MM.1S (cell line): ENCODE measurements at regions not wholly inside any gene's neighbourhood (a gene's known extent, or its start where the extent isn't known, plus 50 kb on each side); places are given as distances from the start of the nearest gene placed in this dataset.

ENCODE experiments used
- DNase-seq: peaks from one replicate; pipeline ENCODE4 v3.0.0-alpha.2; 2015
- H2AFZ ChIP-seq: fragments of 300-600 bp; sonication (generic); 2 replicates; pipeline ENCODE4 v1.6.0; 2016; ENCODE audit warnings: antibody characterized with exemption, low read length
- H3F3A ChIP-seq: fragments of 300-600 bp; sonication (generic); 2 replicates; pipeline ENCODE4 v1.6.1; 2016; ENCODE audit warnings: mild to moderate bottlenecking, antibody characterized with exemption, low read length, moderate library complexity, mixed read lengths; ENCODE audit not compliant: insufficient read depth
- H3K27ac ChIP-seq: fragments of 300-600 bp; sonication (generic); 2 replicates; pipeline ENCODE4 v1.5.1; 2016; ENCODE audit warnings: mild to moderate bottlenecking, low read length
- H3K27me3 ChIP-seq: fragments of 300-600 bp; sonication (generic); replicated peaks from 2 replicates; pipeline ENCODE4 v1.6.0; 2016; ENCODE audit warnings: low read length; ENCODE audit not compliant: insufficient read depth
- H3K36me3 ChIP-seq: fragments of 300-600 bp; sonication (generic); replicated peaks from 2 replicates; pipeline ENCODE4 v1.6.1; 2016; ENCODE audit warnings: mild to moderate bottlenecking, low read length, mixed read lengths; ENCODE audit not compliant: insufficient read depth
- H3K4me1 ChIP-seq: fragments of 300-600 bp; sonication (generic); 2 replicates; pipeline ENCODE4 v1.6.1; 2016; ENCODE audit warnings: low read length, mixed read lengths
- H3K4me2 ChIP-seq: fragments of 300-600 bp; sonication (generic); 2 replicates; pipeline ENCODE4 v1.6.0; 2016; ENCODE audit warnings: low read depth, low read length
- H3K4me3 ChIP-seq: fragments of 300-600 bp; sonication (generic); 2 replicates; pipeline ENCODE4 v1.5.1; 2016; ENCODE audit warnings: low read length, mixed read lengths
- H3K79me2 ChIP-seq: fragments of 300-600 bp; sonication (generic); 2 replicates; pipeline ENCODE4 v1.6.1; 2016; ENCODE audit warnings: mixed run types, low read length, mixed read lengths
- H3K9ac ChIP-seq: fragments of 300-600 bp; sonication (generic); 2 replicates; pipeline ENCODE4 v1.6.1; 2016; ENCODE audit warnings: low read length, mixed read lengths
- H3K9me2 ChIP-seq: fragments of 300-600 bp; sonication (generic); replicated peaks from 2 replicates; pipeline ENCODE4 v1.6.1; 2016; ENCODE audit warnings: mild to moderate bottlenecking, low read length, mixed read lengths; ENCODE audit not compliant: insufficient read depth
- H3K9me3 ChIP-seq: fragments of 300-600 bp; sonication (generic); replicated peaks from 2 replicates; pipeline ENCODE4 v1.6.1; 2016; ENCODE audit warnings: mild to moderate bottlenecking, low read length, mixed read lengths; ENCODE audit not compliant: insufficient read depth
- H4K20me1 ChIP-seq: fragments of 300-600 bp; sonication (generic); 2 replicates; pipeline ENCODE4 v1.6.1; 2016; ENCODE audit warnings: mild to moderate bottlenecking, low read length, moderate library complexity, mixed read lengths; ENCODE audit not compliant: insufficient read depth
- EZH2 ChIP-seq: fragments of 300-600 bp; sonication (generic); optimal IDR thresholded peaks from 2 replicates; pipeline ENCODE3; 2017; ENCODE audit warnings: low read depth, mild to moderate bottlenecking, antibody characterized with exemption, low read length, mixed read lengths
- EZH2phosphoT487 ChIP-seq: fragments of 300-600 bp; sonication (generic); IDR thresholded peaks from 2 replicates; pipeline ENCODE4 v1.6.1; 2018; ENCODE audit warnings: antibody characterized with exemption, low read length
- TF ChIP-seq, protein P1 (sequence below): fragments of 300-600 bp; sonication (generic); IDR thresholded peaks from 2 replicates; pipeline ENCODE4 v1.5.1; 2016; ENCODE audit warnings: antibody characterized with exemption, low read length, mixed read lengths

DNA sequence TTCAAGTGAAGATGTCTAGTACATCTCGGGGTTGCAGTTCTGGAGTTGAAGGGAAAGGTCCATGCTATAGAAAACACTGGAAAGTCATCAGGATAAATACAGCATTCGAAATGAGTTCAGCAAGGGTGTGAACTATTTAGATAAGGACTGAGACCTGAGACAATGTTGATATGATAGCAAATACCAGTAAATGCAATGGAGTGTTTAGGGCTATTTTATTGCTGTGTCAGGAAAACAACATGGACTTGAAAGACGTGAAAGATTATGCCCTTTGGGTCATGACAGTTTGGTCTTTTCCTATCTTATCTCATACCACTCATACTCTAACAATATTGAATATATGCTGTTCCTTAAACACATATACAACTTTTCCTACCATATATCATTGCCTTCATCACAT is 1776.2 kb upstream of the SEL1L start:
- Histone ChIP-seq H3K4me2 (no peak overlapping the region), H3K27me3 (no peaks in the 10 kb centered on the region), H3K9ac (no peak overlapping the region), H2AFZ (no peak overlapping the region), H3K4me3 (no peak overlapping the region), H4K20me1 (no peaks in the 10 kb centered on the region), H3K36me3 (no peaks in the 10 kb centered on the region), H3K9me3 (no peaks in the 10 kb centered on the region), H3K9me2 (no peaks in the 10 kb centered on the region), H3K27ac (no peak overlapping the region), H3K79me2 (no peaks in the 10 kb centered on the region), H3K4me1 (no peaks in the 10 kb centered on the region), H3F3A (no peaks in the 10 kb centered on the region)
- TF ChIP-seq, protein P1, sequence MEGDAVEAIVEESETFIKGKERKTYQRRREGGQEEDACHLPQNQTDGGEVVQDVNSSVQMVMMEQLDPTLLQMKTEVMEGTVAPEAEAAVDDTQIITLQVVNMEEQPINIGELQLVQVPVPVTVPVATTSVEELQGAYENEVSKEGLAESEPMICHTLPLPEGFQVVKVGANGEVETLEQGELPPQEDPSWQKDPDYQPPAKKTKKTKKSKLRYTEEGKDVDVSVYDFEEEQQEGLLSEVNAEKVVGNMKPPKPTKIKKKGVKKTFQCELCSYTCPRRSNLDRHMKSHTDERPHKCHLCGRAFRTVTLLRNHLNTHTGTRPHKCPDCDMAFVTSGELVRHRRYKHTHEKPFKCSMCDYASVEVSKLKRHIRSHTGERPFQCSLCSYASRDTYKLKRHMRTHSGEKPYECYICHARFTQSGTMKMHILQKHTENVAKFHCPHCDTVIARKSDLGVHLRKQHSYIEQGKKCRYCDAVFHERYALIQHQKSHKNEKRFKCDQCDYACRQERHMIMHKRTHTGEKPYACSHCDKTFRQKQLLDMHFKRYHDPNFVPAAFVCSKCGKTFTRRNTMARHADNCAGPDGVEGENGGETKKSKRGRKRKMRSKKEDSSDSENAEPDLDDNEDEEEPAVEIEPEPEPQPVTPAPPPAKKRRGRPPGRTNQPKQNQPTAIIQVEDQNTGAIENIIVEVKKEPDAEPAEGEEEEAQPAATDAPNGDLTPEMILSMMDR = no peak
- no peak for TF ChIP-seq EZH2
- no peak for DNase-seq

DNA sequence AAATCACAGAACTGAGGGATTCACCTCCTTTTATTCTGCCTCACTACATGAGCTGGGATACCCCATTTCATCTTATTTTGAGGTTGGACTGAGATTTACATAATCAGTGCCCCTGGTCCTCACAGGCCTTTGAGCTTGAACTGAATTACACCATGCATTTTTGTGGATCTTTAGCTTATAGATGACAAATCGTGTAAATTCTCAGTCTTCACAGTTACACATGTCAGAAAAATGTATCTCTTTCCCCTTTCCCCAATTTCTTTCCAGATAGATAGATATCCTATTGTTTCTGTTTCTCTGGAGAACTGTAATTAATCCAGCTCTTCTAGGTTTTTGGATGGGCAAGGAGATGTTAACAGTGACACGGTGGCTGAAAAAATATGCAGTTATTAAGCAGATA is 1778.9 kb upstream of the SEL1L start:
- H3K9me2 ChIP-seq = no peaks in the 10 kb centered on the region
- no peaks in the 10 kb centered on the region for H3F3A ChIP-seq
- no peaks in the 10 kb centered on the region for H3K27me3 ChIP-seq
- no peak for TF ChIP-seq EZH2phosphoT487
- TF ChIP-seq EZH2 = no peak
- TF ChIP-seq, protein P1 = no peak
- no peak overlapping the region for H3K4me3 ChIP-seq
- no peaks in the 10 kb centered on the region for H3K79me2 ChIP-seq
- DNase-seq = no peak
- no peaks in the 10 kb centered on the region for H3K36me3 ChIP-seq
- no peak overlapping the region for H3K9ac ChIP-seq
- no peak overlapping the region for H2AFZ ChIP-seq
- no peaks in the 10 kb centered on the region for H3K9me3 ChIP-seq
- no peak overlapping the region for H3K27ac ChIP-seq
- no peaks in the 10 kb centered on the region for H3K4me1 ChIP-seq
- no peaks in the 10 kb centered on the region for H4K20me1 ChIP-seq
- H3K4me2 ChIP-seq = no peak overlapping the region

DNA sequence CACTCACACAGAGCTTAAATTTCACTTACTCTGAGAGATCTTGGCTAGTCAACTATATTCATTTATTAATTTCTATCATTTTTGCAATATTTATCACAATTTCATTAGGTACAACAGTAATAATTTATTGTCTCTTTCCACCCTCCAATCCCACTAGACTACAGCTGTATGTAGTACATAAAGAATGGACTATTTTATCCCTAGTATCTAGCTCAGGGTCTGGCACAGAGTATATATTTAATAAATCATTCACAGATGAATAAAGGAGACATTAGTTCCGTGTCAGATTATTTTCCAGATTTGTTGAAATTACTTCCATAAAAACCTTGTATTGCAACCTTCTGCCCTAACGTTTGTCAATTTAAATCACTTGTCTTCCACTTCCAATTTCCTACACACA is 1781.1 kb upstream of the SEL1L start:
- Histone ChIP-seq H4K20me1 (no peaks in the 10 kb centered on the region), H3K79me2 (no peaks in the 10 kb centered on the region), H3K9me3 (no peaks in the 10 kb centered on the region), H3F3A (no peaks in the 10 kb centered on the region), H3K4me3 (no peak overlapping the region), H3K9me2 (no peaks in the 10 kb centered on the region), H3K36me3 (no peaks in the 10 kb centered on the region), H3K4me1 (no peaks in the 10 kb centered on the region), H3K27ac (no peak overlapping the region), H3K9ac (no peak overlapping the region), H2AFZ (no peak overlapping the region), H3K27me3 (no peaks in the 10 kb centered on the region), H3K4me2 (no peak overlapping the region)
- DNase-seq = no peak
- no peak for TF ChIP-seq EZH2phosphoT487
- TF ChIP-seq, protein P1 = no peak
- no peak for TF ChIP-seq EZH2
